ENCODE measurements at regions not wholly inside any gene's neighbourhood (a gene's known extent, or its start where the extent isn't known, plus 50 kb on each side); places are given as distances from the start of the nearest gene placed in this dataset.

DNA sequence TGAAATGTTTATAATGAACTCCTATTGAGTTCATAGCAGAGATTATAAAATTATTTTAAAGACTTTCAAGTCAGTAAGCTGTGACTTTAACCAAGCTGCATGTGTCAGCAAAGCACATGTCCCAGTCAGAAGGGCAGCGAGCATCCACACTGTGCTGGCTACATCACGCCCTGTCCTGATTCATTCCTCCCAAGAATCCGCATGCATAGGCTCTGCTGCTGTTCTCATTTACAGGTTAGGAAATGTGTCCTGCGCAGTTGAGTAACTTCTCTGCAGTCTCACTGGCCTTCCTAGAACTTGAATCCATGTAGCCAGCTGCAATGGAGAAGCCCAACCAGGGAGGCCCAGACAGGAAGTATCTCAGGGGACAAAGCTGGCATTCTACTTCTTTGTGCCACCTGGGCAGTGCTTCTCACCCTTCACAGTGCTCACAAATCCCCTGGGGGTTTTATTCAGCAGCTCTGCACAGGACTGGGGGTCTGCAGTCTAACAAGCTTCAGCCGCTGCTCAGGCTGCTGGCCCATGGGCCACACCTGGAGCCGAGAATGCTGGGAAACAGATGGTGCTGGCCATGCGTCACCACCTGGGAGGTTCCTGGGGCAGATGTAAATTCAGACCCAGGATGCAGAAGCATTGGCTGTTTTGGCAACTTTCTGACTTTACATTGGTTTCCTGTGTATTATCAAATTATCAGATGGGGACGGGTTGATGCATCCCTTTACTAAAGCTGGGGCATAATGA, 192.8 kb upstream of the GDF10 start:
- no peak for DNase-seq

DNA sequence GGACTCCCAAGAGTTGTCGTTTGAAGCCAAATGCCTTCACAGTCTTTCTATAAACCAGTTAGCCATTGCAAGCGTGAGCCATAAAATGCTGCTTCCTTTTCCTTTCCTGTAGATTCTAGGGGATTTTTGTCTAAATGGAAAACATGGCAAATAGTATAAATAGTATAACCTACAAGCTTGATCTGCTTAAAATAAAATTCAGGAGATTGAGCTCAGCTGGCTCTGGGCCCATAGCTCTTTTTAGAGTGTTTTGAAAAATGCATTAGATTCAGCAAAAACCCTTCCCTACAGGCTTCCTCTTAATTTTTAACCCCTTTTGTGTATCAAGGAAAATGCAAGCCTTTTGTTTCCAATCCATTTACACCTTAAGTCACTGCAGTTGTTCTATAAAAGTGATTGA, 190.1 kb upstream of the GDF10 start:
- DNase-seq: no peak

DNA sequence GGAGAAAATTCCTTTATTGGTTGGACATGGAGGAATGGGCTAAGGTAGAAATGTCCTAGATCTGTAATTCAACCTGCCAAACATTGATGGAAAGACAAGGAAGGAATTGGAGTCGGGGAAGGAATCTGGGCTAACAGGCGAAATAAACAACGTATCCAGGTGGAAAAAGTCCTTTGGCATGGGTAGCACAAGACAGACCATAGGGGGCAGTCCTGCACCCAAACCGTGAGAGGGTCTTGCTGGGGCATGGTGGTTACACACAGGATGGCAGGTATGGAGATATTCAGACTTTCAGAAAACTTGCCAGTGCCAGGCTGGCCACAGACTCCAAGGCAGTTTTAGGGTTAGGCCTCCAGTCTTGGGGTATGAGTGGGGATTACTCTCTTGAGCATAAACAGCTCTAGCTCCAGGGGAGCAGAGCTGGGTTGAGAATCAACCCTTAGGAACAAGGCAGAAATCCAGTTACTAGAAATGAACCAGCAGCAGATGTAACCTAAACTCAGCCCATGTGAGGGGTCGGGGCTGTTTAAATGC, 188.6 kb upstream of the GDF10 start:
- DNase-seq: no peak

DNA sequence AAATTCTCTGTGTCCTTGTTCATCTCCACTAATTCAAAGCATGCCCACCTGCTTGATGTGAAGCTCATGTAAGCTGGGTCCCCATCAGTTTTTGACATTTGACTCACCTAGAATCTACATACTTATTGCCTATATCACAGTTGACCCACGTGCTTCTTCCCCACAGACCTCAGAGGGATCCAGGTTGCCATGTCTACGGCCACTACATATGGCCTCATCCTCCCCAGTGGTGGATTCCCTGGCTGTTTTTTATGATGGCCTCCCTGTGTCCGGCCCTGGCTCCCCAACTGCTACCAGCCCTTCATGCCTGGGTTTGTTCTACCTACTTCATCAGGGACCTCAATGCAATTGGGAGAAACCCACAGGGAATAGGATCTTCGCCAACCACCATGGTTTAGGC, 187.4 kb upstream of the GDF10 start:
- DNase-seq: no peak

DNA sequence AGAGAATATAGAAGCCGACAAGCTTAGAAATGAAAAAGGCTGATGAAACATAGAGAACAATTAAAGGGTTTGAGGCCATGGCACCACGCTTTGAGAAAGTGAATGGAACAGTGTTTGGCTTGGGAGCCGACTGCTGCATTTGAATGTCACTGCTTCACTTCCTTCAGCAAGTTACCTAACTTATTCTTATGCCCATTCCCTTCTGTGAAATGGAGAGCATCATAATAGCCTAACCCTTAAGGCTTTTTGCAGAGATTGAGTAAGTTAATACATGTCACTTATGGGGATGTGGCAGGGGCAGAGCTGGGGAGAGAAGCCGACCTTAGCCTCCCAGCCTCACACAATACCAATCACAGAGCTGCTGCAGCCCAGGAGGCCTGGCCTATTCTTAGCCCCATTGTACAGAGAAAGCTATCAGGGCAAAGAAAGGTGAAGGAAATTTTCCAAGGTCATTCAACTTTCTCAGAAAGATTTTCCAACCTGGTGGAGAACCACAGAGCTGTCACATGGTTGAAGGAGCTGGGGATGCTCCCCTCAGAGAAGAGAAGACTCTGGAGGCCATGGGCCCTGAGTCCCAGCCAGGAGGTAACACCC, 186.0 kb upstream of the GDF10 start:
- DNase-seq: no peak

DNA sequence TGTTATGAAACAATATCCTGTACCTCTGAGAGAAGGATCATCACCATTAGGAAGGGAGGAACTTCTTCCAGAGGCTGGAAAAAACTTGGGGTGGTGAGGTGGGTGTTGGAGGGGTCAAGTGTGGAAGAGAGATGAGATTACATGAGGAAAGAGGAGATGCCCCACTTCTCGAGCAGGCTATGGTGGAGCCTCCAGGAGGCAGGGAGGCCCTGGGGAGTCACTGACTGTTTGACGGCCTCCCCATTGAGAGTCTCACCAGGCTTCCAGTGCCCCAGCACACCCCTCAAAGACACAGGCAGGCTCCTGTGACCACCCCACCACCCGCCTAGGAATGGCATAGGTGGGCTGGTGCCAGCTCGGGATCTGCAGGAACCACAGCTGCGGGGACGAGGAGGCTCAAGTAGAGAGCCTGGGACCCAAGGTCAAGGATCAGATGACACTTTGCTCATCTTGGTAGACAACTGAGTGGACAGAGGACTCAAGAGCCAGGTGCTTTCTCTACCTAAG, 185.3 kb upstream of the GDF10 start:
- no peak for DNase-seq

DNA sequence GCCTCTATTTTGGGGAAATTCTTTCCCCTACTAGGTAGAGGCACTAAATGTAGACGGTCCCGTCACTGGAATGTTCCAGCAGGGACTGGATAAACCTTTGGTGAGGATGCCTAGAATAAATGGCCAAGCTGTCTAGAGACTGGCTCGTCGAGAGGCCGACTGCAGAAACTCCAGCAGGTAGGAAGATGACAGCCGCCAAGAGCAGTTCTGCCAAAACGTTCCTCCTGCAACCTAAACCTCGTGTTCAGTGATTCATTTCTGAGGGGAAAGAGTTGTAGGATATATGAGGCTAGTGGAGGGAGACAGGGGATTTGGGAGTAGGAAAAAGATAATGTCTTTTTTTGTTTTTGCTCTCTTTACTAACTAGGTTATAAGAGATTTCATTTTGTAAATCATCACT, 184.7 kb upstream of the GDF10 start:
- no peak for DNase-seq

DNA sequence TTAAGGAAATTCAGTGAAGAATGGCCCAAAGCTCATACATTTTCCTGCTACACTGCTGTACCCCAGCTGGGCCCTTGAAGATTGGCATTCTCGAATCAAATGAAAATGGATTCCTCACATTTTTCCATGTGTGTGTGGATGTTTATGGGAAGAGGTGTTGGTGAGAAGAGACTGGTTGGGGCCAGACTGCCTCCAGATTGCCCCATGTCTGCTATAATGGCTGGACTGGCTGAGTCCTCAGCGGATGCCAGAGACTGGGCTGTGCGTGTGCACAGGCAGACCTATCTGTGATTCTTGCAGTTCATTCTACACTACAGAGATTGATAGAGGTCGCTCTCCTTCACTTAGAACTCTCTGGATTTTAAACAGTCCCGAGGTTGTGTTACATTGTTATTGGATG, 183.6 kb upstream of the GDF10 start:
- DNase-seq: no peak

DNA sequence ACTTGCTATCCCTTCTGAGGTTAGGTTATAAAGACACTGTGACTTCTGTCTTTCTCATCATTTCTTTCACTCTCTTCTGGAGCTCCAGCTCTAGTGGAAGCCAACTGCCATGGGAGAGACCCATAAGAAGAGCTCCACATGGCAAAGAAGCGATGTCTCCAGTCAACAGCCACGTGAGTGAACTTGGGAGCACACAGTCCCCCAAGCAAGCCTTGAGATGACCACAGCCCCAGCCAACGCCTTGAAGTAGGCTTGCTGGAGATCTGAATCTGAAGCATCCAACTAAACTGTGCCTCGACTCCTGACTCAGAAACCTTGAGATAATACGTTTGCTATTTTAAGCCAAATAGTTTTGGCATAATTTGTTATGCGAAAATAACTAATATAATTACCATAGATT, 181.7 kb upstream of the GDF10 start:
- no peak for DNase-seq

DNA sequence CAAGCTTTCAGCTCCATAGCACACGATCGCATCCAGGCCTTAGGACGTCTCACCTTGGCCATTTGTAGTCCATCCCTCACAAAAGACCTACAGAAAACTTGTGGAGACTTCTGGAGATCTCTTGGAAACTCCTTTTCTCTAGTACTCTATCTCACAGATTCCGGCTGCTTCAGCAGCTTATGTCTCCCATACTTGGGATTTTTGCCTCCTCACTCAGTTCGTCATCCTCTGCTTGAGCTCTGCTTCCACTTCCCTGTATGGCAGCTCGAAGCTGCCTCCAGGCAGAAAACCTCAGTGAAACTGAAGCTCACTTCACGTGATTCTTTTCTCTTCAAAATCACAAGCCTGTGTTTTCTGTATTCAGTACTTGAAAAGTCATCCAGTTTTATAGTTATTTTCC, 178.7 kb upstream of the GDF10 start:
- no peak for DNase-seq

DNA sequence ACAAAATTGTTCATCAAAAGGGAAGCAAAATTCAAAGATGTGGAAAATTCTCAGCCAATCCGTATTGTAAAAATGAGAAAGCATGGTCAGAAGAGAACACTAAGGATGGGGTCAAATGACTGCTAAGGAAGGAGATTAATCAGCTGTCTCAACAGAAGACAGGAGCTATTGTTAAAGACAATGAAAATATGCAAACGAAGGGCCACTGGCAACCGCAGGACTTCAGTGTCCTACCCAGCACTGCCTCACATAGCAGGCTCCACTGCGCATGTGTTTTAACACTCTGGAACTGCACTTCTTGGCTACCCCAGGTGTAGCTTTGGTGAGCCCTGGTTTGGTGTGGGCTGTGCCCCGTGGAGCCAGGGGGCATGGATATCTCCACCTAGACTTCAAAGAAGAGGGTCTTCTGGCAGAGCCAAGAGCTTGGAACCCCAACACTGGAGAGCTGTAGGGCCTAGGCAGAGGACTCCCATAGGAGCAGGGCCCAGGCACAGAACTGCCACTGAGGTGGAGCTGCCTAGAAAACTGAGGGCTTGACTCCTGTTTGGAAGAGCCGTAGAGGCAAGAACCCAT, 176.2 kb upstream of the GDF10 start:
- no peak for DNase-seq

DNA sequence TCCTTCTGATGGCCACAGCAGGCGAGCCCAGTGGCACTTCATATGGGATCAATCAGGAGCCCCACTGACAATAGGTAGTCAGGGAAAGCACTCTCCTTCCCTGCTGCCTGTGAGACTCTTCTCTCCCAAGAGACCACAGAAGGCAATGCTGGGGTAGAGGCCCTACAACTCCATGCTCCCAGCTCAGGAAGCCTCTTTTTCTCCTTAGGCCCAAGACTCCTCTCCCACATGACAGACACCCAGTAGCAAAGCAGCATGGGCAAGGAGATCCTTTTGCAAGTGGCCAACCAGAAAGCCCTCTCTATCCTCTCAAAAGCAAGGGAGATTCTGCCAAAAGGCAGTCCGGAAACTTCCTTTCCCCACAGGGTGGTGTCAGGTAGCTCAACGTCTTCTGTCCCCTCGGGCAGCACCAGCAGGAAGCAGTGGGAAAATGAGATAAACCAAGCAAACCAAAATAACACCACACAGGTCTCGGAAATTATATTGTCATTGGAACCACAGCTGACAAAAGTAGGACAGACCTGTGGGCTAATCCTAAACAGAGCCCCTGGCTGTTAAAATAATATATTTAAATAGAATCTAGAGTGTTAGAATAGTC, 172.7 kb upstream of the GDF10 start:
- DNase-seq: no peak

DNA sequence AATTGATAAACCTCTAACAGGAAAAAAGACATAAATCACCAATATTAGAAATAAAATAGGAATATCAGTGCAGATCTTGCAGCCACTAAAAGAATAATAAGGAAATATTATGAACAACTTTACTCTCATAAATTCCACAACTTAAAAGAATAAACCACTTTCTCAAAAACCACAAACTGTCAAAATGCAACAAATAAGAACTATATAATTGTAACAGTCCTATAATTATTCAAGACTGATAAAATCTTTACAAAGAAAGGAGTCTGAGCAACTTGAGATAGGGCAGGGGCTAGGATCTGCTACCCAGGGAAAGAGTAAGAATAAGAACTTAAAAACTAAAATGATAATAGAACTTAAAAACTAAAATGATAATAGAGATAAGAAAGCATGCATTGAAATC, 169.5 kb upstream of the GDF10 start:
- DNase-seq: no peak

DNA sequence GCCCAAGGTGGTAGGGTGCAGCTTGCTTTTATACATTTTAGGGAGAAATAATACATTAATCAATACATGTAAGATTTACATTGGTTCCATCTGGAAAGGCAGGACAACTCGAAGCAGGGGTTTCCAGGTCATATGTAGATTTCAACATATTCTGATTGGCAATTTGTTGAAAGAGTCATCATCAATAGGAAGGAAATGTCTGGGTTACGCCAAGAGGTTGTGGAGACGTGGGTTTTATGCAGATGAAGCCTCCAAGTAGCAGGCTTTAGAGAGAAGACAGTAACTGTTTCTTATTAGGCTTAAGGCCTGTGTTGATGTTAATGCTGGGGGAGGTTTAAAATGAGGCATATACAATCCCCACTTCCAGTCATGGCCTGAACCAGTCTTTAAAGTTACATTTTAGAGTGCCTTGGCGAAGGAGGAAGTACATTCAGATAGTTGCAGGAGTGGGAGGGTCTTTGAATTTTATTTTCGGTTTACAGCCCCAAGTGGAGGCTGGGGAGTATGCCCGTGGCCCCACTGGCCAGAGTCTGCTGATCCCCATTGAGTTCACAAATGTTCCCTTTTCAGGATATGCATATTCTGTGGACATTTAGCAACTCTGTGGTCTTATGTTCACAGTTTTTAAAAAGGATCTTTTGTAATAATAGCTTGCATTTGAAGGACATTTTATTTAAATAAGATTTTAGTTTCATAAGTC, 166.0 kb upstream of the GDF10 start:
- DNase-seq: no peak

DNA sequence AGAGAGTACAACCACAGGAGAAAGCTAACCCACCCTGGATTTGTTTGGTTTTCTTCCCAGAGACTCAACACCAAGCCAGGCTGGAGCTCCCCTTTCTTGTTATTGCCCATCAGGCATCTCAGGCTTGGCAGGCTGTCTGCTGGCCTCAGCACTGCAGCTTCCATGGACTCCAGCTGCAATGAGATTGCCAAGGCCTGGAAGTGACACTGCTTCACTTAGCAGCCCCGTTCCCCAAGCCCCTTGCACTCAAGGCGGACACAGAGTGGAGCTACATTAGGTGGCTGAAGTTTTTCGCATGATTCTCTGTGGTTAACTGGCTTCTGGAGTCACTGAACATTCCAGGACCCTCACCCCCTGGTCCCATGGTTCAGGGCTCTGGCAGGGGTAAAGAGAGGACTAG, 163.1 kb upstream of the GDF10 start:
- DNase-seq: no peak

DNA sequence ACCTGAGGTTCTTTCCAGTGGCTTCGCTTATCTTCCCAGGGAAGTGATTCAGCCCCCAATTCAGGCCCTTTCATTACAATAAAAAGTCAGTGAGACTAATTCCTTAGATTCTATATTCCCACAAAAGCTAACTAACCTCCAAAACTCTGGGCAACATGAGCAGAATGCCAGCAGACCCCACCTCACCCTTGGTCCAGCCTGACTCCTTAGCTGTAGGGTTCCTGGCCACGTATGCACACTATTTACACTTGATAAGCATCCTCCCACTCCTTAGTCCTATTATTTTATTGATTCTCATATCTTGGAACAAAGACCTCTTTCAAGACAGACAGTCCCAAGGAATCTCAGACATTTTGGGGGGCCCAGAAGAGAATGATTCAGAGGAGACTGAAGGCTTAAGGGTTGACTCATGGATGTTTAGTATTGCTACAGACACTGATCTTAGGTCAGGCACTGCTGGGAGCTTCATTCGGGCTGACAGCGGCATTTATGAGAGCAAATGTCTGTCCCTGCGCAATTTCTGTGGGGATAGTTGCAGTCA, 162.6 kb upstream of the GDF10 start:
- DNase-seq: no peak

DNA sequence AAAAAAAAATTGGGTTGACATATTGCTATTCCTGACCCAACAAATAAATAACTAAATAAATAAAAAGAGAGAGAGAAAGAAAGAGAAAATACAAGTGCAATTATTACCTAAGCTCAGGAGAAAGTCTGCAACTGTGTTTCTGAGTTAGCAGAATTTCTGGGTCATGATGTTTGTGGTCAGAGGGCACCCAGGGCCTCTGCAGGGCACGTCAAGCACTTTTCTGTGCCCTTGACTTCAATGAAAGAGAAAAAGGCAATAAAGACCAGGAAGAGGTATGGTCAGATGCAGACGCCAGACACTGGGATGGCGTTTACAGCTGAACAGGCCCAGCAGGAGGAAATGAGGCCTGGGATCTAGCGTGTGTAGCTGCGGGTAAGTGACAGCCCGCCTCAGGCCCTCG, 160.9 kb upstream of the GDF10 start:
- DNase-seq: no peak

DNA sequence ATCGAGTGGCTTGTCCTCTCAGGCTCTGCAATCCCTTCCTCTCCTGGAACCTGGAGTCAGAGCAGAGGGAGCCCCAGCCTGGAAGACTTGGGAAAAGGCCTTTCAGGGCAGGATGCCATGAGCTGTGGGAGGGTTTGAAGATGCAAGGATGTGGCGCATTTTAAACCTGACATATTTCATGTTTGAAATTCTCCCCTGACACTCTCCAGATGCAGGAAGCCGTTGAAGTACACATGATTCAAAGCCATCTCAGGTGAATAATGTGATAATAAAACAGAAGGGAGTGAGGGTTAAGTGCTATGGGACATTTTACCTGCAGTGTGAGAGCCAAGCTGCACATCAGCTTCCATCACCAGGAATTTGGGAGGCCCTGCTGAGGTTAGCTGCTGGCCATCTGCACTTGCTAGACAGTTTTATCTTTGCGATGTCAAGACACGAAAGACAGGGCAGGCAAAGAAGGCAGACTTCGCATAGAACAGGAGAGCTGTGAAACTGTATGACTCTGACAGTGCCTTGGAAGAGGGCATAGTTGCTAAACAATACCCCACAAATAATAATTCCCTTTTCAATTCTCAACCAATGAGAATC, 159.1 kb upstream of the GDF10 start:
- DNase-seq: no peak

DNA sequence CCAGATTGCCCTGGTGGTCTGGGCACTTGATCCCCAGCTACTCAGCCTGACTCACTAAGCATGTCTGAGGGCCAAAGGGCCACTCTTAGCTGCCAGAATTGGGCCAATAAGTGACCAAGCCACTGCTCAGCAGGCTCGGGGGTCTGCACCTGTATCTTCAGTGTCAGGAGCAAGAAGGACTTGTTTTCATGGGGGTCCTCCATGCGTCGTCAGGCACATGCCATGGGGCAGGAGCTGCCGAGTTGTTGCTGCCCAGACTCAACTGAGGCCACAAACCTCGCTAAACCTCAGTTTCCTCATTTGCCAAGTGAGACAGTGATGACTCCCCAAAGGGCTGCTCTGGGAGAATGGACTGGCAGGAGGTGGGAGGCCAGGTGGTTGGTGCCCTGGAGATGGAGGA, 158.6 kb upstream of the GDF10 start:
- no peak for DNase-seq

DNA sequence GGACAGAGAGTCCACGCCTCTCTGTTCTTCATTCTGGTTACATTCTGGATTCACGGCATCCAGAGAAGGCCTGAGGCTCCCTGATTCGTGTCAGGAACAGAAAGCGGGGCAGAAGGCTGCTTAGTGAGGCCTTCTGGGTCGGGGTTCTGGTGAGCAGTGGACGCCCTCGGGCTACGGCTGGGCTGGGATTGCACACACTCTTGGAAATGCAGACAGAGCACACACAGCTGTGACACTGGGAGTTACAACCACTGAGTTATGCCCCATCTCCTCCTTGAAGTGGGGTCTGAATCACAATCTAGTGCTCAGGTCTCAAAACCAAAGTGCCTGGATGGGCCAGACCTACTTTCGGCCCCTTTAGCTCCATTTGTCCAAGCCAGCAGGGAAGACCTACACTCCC, 156.9 kb upstream of the GDF10 start:
- DNase-seq: no peak

DNA sequence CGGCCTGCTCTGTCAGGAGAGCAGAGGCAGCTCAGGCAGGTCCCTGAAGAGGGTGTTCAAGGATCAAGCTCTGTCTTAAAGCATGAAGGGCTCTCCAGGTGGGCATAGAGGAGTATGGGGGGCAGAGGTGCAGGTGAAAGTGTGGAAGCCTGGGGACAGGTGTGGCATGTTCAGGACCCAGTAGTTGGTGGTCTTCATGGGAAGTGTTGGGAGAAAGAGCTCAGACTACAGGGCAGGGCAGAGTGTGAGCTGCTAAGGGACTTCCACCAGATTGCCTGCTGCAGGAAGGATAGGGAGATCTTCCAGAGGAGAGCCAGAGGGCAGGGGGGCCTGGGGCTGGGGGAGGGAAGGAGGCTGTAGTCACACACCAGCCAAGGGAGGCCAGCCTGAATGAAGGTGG, 156.5 kb upstream of the GDF10 start:
- no peak for DNase-seq

DNA sequence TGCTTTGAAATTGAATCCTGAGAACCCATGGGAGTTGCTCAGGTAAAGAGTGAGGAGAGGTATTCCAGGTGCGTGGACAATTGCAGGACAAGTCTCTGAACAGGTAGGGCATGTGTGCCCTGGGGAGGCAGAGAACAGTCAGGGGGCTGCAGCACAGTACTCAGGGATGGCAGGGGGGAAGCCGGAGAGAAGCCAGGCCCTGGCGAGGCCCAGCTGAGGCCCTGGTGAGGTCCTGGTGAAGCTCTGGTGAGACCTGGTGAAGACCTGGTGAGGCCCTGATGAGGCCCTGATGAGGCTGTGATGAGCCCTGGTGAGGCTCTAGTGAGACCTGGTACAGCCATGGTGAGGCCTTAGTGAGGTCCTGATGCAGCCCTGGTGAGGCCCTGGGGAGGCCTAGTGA, 155.5 kb upstream of the GDF10 start:
- no peak for DNase-seq

All from stimulated activated CD4-positive, alpha-beta T cell treated with anti-CD3 and anti-CD28 coated beads, Interleukin-2, amount 100 ng/mL, for 24 hours (primary cell).